ENCODE measurements at regions not wholly inside any gene's neighbourhood (a gene's known extent, or its start where the extent isn't known, plus 50 kb on each side); places are given as distances from the start of the nearest gene placed in this dataset.
"Not testable (repeated sequence)": the region's sequence is repeated elsewhere in the genome, so short reads cannot be mapped to it uniquely, and the experiment has no call there.

GRCh38 chr5:60492358-60492757 is 207.6 kb downstream of the DEPDC1B start:
- TF ChIP-seq POLR2A (IDR thresholded peaks at IDR 0.05; ENCODE audit: low read length); GATA1 (IDR thresholded peaks at IDR 0.05; ENCODE audit: low read depth, low read length): not testable (repeated sequence)

All from erythroblast (primary cell).